ENCODE measurements at regions not wholly inside any gene's neighbourhood (a gene's known extent, or its start where the extent isn't known, plus 50 kb on each side); places are given as distances from the start of the nearest gene placed in this dataset.

DNA sequence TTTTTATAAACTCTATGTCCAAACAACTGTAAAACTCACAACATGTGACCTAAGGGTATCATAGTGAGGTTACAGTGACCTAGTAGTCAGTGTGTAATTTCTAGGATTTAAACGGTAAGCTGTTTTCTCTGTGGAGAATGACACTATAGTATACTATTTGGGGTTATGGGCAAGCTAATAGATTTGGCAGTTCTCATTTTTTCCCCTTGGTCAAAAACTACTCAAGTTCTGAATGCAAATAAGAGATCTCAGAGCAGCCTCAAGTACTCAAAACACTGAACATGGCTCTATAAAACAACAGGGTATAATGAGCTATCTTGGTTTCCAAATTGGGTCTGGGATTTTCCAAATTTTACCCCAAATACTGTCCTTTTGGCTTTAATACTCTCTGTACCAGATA, 88.5 kb upstream of the HMCN1 start:
- intact Hi-C loops (cut with DNase I) = no loop called here
- H3K4me1 ChIP-seq (ENCODE audit: control insufficient read depth, insufficient read depth, low read length) = peaks cover 1% of the 10 kb centered on the region
- 54% methylated on average over 1 of the region's 1 CpG for WGBS
- H3K27me3 ChIP-seq (ENCODE audit: control insufficient read depth, insufficient read depth) = no peaks in the 10 kb centered on the region
- H3K9me3 ChIP-seq (ENCODE audit: control insufficient read depth, low read length) = no peaks in the 10 kb centered on the region
- DNase-seq (no peak), ATAC-seq (no peak)
- H3K4me3 ChIP-seq (ENCODE audit: low read length) = no peak overlapping the region
- no peak overlapping the region for H3K27ac ChIP-seq (ENCODE audit: low read length)

GRCh38 chr1:185645162-185645640, 89.0 kb upstream of the HMCN1 start:
- peaks cover 1% of the 10 kb centered on the region for H3K4me1 ChIP-seq (ENCODE audit: control insufficient read depth, insufficient read depth, low read length)
- H3K4me3 ChIP-seq (ENCODE audit: low read length) = no peak overlapping the region
- WGBS = 93% methylated on average over 2 of the region's 2 CpGs
- no peaks in the 10 kb centered on the region for H3K9me3 ChIP-seq (ENCODE audit: control insufficient read depth, low read length)
- H3K27me3 ChIP-seq (ENCODE audit: control insufficient read depth, insufficient read depth) = no peaks in the 10 kb centered on the region
- peak in 1 of 2 donors; percentile 13 for ATAC-seq
- intact Hi-C loops (cut with DNase I) = no loop called here
- no peak overlapping the region for H3K27ac ChIP-seq (ENCODE audit: low read length)
- DNase-seq = no peak

DNA sequence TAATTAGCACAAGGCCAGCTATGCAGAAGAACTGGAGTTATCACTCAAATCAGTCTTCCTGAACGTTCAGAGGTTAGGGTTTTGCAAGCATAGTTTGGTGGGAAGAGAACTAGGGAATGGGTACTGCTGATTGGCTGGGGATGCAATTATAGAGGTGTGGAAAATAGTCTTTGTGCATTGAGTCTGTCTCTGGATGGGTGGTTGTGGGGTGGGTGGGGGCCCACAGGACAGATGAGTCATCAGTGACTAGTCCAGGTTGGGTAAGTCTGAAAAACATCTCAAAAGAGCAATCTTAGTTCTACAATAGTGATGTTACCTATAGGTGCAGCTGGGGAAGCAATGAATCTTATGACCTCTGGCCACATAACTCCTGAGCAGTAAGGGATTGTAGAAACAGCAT, 89.7 kb upstream of the HMCN1 start:
- intact Hi-C loops (cut with DNase I) = no loop called here
- Histone ChIP-seq H3K27me3 (ENCODE audit: control insufficient read depth, insufficient read depth) (no peaks in the 10 kb centered on the region), H3K4me1 (ENCODE audit: control insufficient read depth, insufficient read depth, low read length) (peaks cover 1% of the 10 kb centered on the region), H3K27ac (ENCODE audit: low read length) (no peak overlapping the region), H3K4me3 (ENCODE audit: low read length) (no peak overlapping the region), H3K9me3 (ENCODE audit: control insufficient read depth, low read length) (no peaks in the 10 kb centered on the region)
- no peak for DNase-seq
- 88% methylated on average over 1 of the region's 1 CpG for WGBS
- no peak for ATAC-seq

DNA sequence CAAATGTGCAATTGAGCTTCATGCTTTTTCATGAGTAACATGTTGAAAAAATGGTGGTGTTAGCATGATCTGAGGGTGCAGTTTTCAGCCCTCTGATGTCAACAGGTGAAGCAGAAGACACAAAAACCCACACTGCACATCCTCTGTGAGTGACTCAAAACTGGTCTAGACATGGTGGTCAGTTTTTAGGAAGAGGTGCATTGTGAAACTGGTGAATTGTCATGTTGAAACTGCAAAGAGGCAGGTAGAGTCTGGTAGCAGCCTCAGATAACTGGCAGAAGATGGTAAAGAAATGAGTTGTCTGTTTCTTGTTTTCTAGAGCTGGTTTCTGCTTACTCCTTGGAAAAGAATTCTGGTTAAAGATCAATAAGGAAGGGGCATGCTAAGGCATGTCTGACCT, 97.3 kb upstream of the HMCN1 start:
- no peaks in the 10 kb centered on the region for H3K9me3 ChIP-seq (ENCODE audit: control insufficient read depth, low read length)
- intact Hi-C loops (cut with DNase I) = no loop called here
- no peak for ATAC-seq
- H3K4me1 ChIP-seq (ENCODE audit: control insufficient read depth, insufficient read depth, low read length) = no peaks in the 10 kb centered on the region
- no peaks in the 10 kb centered on the region for H3K27me3 ChIP-seq (ENCODE audit: control insufficient read depth, insufficient read depth)
- H3K4me3 ChIP-seq (ENCODE audit: low read length) = no peak overlapping the region
- H3K27ac ChIP-seq (ENCODE audit: low read length) = no peak overlapping the region
- no peak for DNase-seq

DNA sequence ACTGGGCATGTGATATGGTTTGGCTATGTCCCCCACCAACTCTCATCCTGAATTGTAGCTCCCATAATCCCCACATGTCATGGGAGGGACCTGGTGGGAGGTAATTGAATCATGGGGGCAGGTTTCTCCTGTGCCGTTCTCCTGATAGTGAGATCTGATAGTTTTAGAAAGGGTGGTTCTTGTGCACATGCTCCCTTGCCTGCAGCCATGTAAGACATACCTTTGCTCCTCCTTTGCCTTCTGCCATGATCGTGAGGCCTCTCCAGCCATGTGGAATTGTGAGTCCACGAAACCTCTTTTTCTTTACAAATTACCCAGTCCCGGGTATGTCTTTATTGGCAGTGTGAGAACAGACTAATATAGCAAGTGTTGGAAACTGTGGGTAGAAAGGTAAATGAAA, 99.5 kb upstream of the HMCN1 start:
- ATAC-seq (no peak), DNase-seq (no peak)
- H3K9me3 ChIP-seq (ENCODE audit: control insufficient read depth, low read length) = no peaks in the 10 kb centered on the region
- no peaks in the 10 kb centered on the region for H3K4me1 ChIP-seq (ENCODE audit: control insufficient read depth, insufficient read depth, low read length)
- 96% methylated on average over 4 of the region's 4 CpGs for WGBS
- H3K27me3 ChIP-seq (ENCODE audit: control insufficient read depth, insufficient read depth) = no peaks in the 10 kb centered on the region
- intact Hi-C loops (cut with DNase I) = no loop called here
- H3K4me3 ChIP-seq (ENCODE audit: low read length) = no peak overlapping the region
- H3K27ac ChIP-seq (ENCODE audit: low read length) = no peak overlapping the region

DNA sequence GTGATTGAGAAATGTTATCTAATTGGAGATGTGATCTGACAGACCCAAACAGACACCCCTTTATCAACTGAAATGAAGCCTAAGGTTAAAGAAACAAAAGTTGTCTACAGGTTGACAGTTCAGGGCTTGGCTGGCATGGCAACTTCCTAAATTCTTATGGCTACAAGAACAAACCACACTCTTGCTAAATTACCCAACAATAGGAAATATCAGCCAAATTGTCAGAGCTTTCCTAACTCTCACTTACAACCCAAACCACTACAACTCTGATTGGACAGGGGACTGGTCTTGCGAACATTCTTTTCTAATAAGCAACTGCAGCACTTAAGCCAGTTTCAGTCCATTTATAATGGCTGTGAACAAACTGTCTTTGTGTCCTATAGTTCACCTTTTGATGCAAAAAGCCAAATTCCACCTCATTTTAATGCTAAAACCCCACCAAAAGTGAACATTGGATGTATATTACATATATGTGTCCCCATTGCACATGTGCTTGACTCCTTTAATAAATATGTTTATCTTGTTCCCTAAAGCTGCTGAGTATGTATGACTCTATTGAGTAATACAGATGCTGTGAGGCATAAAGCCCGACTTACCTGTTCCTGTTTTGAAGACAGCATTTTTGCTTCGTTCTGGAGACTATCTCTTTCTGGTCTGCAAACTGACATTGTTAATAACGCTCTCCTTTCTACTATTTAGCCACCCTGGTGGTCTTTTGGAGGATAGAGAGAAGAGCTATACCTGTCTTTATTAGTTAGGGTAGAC, 101.3 kb upstream of the HMCN1 start:
- Histone ChIP-seq H3K4me1 (ENCODE audit: control insufficient read depth, insufficient read depth, low read length) (no peaks in the 10 kb centered on the region), H3K27me3 (ENCODE audit: control insufficient read depth, insufficient read depth) (no peaks in the 10 kb centered on the region), H3K4me3 (ENCODE audit: low read length) (no peak overlapping the region), H3K27ac (ENCODE audit: low read length) (no peak overlapping the region), H3K9me3 (ENCODE audit: control insufficient read depth, low read length) (no peaks in the 10 kb centered on the region)
- WGBS = 85% methylated on average over 4 of the region's 4 CpGs
- ATAC-seq (no peak), DNase-seq (peak in 1 of 3 donors; percentile 54)
- intact Hi-C loops (cut with DNase I) = no loop called here

- DNase-seq (no peak), ATAC-seq (no peak)
- H3K4me1 ChIP-seq (ENCODE audit: control insufficient read depth, insufficient read depth, low read length) = no peaks in the 10 kb centered on the region
- 99% methylated on average over 1 of the region's 1 CpG for WGBS
- H3K27me3 ChIP-seq (ENCODE audit: control insufficient read depth, insufficient read depth) = no peaks in the 10 kb centered on the region
- no peaks in the 10 kb centered on the region for H3K9me3 ChIP-seq (ENCODE audit: control insufficient read depth, low read length)
- H3K27ac ChIP-seq (ENCODE audit: low read length) = no peak overlapping the region
- intact Hi-C loops (cut with DNase I) = no loop called here
- no peak overlapping the region for H3K4me3 ChIP-seq (ENCODE audit: low read length)
Observed at GRCh38 chr1:185631843-185632242, 102.3 kb upstream of the HMCN1 start.

DNA sequence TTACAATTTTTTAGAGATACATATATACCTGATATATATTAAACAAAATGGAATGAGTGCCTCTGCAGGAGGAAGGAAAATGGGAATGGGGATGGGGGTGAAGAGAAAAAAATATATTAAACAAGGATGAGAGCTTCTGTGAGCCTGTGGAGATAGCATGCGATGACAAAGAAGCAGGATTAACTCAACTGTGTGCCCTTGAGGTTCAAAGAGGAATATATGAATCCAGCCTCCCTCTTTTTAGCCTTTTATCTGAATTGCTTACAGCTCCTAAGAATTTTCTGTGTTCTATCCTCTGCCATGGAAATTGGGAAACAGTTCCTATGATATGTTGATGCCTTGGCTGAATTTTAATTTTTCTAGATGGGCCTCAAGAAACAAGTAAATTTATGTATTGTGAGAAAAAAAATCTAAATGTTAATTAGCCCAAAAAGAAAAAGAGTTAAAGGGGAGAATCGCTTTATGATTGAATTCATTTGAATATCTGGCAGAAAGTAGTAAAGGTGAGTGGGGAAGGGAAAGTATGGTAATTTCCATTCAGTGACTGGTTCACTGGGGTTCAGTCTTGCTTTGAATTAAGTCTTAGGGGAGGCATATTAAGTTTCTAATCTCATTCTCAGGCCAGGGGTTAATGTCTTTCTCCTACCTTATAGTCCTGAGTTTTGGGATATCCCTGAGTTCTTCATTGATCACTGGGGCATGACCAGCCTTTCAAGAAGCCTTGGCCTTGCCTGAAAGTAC, 106.3 kb upstream of the HMCN1 start:
- no peaks in the 10 kb centered on the region for H3K9me3 ChIP-seq (ENCODE audit: control insufficient read depth, low read length)
- H3K4me1 ChIP-seq (ENCODE audit: control insufficient read depth, insufficient read depth, low read length) = no peaks in the 10 kb centered on the region
- DNase-seq (no peak), ATAC-seq (no peak)
- H3K4me3 ChIP-seq (ENCODE audit: low read length) = no peak overlapping the region
- no peak overlapping the region for H3K27ac ChIP-seq (ENCODE audit: low read length)
- H3K27me3 ChIP-seq (ENCODE audit: control insufficient read depth, insufficient read depth) = no peaks in the 10 kb centered on the region
- intact Hi-C loops (cut with DNase I) = no loop called here
- WGBS = 98% methylated on average over 2 of the region's 2 CpGs

- Histone ChIP-seq H3K27ac (ENCODE audit: low read length) (no peak overlapping the region), H3K9me3 (ENCODE audit: control insufficient read depth, low read length) (no peaks in the 10 kb centered on the region), H3K4me3 (ENCODE audit: low read length) (no peak overlapping the region), H3K4me1 (ENCODE audit: control insufficient read depth, insufficient read depth, low read length) (no peaks in the 10 kb centered on the region), H3K27me3 (ENCODE audit: control insufficient read depth, insufficient read depth) (no peaks in the 10 kb centered on the region)
- DNase-seq (peak in 1 of 3 donors; percentile 18), ATAC-seq (no peak)
- intact Hi-C loops (cut with DNase I) = no loop called here
- WGBS = 82% methylated on average over 3 of the region's 3 CpGs
Observed at GRCh38 chr1:185627171-185627570, 107.0 kb upstream of the HMCN1 start.

GRCh38 chr1:185626344-185626743, 107.8 kb upstream of the HMCN1 start:
- Histone ChIP-seq H3K27me3 (ENCODE audit: control insufficient read depth, insufficient read depth) (no peaks in the 10 kb centered on the region), H3K27ac (ENCODE audit: low read length) (no peak overlapping the region), H3K9me3 (ENCODE audit: control insufficient read depth, low read length) (no peaks in the 10 kb centered on the region), H3K4me1 (ENCODE audit: control insufficient read depth, insufficient read depth, low read length) (no peaks in the 10 kb centered on the region), H3K4me3 (ENCODE audit: low read length) (no peak overlapping the region)
- WGBS = 89% methylated on average over 3 of the region's 3 CpGs
- ATAC-seq (no peak), DNase-seq (no peak)
- intact Hi-C loops (cut with DNase I) = no loop called here

- DNase-seq = no peak
- intact Hi-C loops (cut with DNase I) = no loop called here
- no peaks in the 10 kb centered on the region for H3K27me3 ChIP-seq (ENCODE audit: control insufficient read depth, insufficient read depth)
- no peak for ATAC-seq
- H3K27ac ChIP-seq (ENCODE audit: low read length) = no peak overlapping the region
- no peak overlapping the region for H3K4me3 ChIP-seq (ENCODE audit: low read length)
- no peaks in the 10 kb centered on the region for H3K4me1 ChIP-seq (ENCODE audit: control insufficient read depth, insufficient read depth, low read length)
- no peaks in the 10 kb centered on the region for H3K9me3 ChIP-seq (ENCODE audit: control insufficient read depth, low read length)
Observed at GRCh38 chr1:185610954-185611353, 123.2 kb upstream of the HMCN1 start.
